ENCODE measurements at regions not wholly inside any gene's neighbourhood (a gene's known extent, or its start where the extent isn't known, plus 50 kb on each side); places are given as distances from the start of the nearest gene placed in this dataset.

DNA sequence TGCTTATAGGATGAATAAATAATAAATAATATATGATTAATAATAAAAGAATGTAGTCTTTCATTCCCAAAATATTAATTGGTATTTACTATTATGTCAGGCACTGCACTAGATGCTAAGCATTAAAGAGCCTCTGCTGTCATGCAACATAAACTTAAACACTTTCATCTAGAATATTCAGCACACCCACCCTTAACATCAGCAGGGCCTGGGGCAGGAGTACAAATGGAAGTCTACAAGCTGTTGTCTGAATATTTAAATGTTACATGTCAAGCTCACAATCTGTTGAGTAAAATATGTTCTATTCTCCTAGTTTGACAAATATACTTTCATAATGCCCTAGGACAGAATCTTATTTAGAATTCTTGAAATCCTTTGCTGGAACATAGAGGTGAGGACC is 395.1 kb downstream of the EPM2A start:
- TF ChIP-seq CTBP1 (IDR thresholded peaks at IDR 0.05; ENCODE audit: borderline replicate concordance) (no peak), SP1 (IDR thresholded peaks at IDR 0.05) (no peak), LEF1 (IDR thresholded peaks at IDR 0.05; ENCODE audit: borderline replicate concordance) (no peak), NFRKB (IDR thresholded peaks at IDR 0.05) (no peak), FOXM1 (IDR thresholded peaks at IDR 0.05; ENCODE audit: borderline replicate concordance) (no peak), ARNT (IDR thresholded peaks at IDR 0.05) (no peak), ZNF384 (IDR thresholded peaks at IDR 0.05) (no peak), FOXA1 (IDR thresholded peaks at IDR 0.05) (no peak), BHLHE40 (IDR thresholded peaks at IDR 0.05; ENCODE audit: borderline replicate concordance) (no peak), SUZ12 (IDR thresholded peaks at IDR 0.05) (no peak), FOXK2 (IDR thresholded peaks at IDR 0.05) (no peak), ELF4 (IDR thresholded peaks at IDR 0.05) (no peak), L3MBTL2 (conservative IDR thresholded peaks at IDR 0.05) (no peak)
- TF ChIP-seq, protein P1, sequence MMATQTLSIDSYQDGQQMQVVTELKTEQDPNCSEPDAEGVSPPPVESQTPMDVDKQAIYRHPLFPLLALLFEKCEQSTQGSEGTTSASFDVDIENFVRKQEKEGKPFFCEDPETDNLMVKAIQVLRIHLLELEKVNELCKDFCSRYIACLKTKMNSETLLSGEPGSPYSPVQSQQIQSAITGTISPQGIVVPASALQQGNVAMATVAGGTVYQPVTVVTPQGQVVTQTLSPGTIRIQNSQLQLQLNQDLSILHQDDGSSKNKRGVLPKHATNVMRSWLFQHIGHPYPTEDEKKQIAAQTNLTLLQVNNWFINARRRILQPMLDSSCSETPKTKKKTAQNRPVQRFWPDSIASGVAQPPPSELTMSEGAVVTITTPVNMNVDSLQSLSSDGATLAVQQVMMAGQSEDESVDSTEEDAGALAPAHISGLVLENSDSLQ (IDR thresholded peaks at IDR 0.05) = no peak
